ENCODE measurements at regions not wholly inside any gene's neighbourhood (a gene's known extent, or its start where the extent isn't known, plus 50 kb on each side); places are given as distances from the start of the nearest gene placed in this dataset.
A peak's percentile ranks its signal among the peaks of the same experiment; 100 is the strongest.

GRCh38 chr12:28857369-28857768 is 291.7 kb upstream of the FAR2 start:
- Histone ChIP-seq H3K9me3 (ENCODE audit: control insufficient read depth, low read depth, low read length) (no peaks in the 10 kb centered on the region), H3K27ac (ENCODE audit: low read length) (no peak overlapping the region), H3K4me3 (ENCODE audit: low read length) (no peak overlapping the region), H3K36me3 (ENCODE audit: control insufficient read depth, insufficient read depth, low read length) (no peaks in the 10 kb centered on the region), H3K4me1 (ENCODE audit: control insufficient read depth, insufficient read depth, low read length) (no peaks in the 10 kb centered on the region), H3K27me3 (ENCODE audit: control insufficient read depth, insufficient read depth, low read length) (no peaks in the 10 kb centered on the region)
- no peak for DNase-seq

GRCh38 chr12:28859551-28859950 is 289.5 kb upstream of the FAR2 start:
- no peak for DNase-seq
- Histone ChIP-seq H3K27ac (ENCODE audit: low read length) (no peak overlapping the region), H3K36me3 (ENCODE audit: control insufficient read depth, insufficient read depth, low read length) (no peaks in the 10 kb centered on the region), H3K27me3 (ENCODE audit: control insufficient read depth, insufficient read depth, low read length) (no peaks in the 10 kb centered on the region), H3K9me3 (ENCODE audit: control insufficient read depth, low read depth, low read length) (no peaks in the 10 kb centered on the region), H3K4me1 (ENCODE audit: control insufficient read depth, insufficient read depth, low read length) (no peaks in the 10 kb centered on the region), H3K4me3 (ENCODE audit: low read length) (no peak overlapping the region)
- no CpG with 5 or more reads among the region's 2 CpGs for WGBS (ENCODE audit: insufficient coverage, low lambda C conversion rate)

- Histone ChIP-seq H3K4me3 (ENCODE audit: low read length) (no peak overlapping the region), H3K27ac (ENCODE audit: low read length) (no peak overlapping the region), H3K9me3 (ENCODE audit: control insufficient read depth, low read depth, low read length) (no peaks in the 10 kb centered on the region), H3K27me3 (ENCODE audit: control insufficient read depth, insufficient read depth, low read length) (no peaks in the 10 kb centered on the region), H3K36me3 (ENCODE audit: control insufficient read depth, insufficient read depth, low read length) (no peaks in the 10 kb centered on the region), H3K4me1 (ENCODE audit: control insufficient read depth, insufficient read depth, low read length) (no peaks in the 10 kb centered on the region)
- 90% methylated on average over 4 of the region's 4 CpGs for WGBS (ENCODE audit: insufficient coverage, low lambda C conversion rate)
- no peak for DNase-seq
Observed at GRCh38 chr12:28865776-28866175, 283.3 kb upstream of the FAR2 start.

DNA sequence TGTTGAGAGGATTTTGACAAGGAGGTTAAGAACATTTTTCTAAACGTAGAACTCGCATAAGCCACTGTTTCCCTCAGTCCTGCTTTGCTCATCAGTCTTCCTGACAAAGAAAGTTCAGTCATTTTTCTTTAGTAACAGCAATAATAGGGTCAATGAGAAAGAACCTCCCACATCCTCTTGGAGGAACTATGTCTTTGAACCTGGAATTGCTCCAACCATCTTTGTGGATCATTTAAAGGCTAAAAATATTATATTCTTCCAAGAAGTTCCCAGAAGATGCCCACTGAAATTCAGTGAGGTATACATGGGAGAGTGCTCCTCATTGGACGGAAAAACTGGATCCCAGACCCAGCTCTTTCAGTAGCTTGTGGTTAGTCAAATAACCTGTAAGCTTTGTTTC is 282.8 kb upstream of the FAR2 start:
- no peak overlapping the region for H3K4me3 ChIP-seq (ENCODE audit: low read length)
- 100% methylated on average over 1 of the region's 3 CpGs for WGBS (ENCODE audit: insufficient coverage, low lambda C conversion rate)
- H3K36me3 ChIP-seq (ENCODE audit: control insufficient read depth, insufficient read depth, low read length): no peaks in the 10 kb centered on the region
- no peak overlapping the region for H3K27ac ChIP-seq (ENCODE audit: low read length)
- DNase-seq: no peak
- H3K27me3 ChIP-seq (ENCODE audit: control insufficient read depth, insufficient read depth, low read length): no peaks in the 10 kb centered on the region
- H3K9me3 ChIP-seq (ENCODE audit: control insufficient read depth, low read depth, low read length): no peaks in the 10 kb centered on the region
- no peaks in the 10 kb centered on the region for H3K4me1 ChIP-seq (ENCODE audit: control insufficient read depth, insufficient read depth, low read length)

DNA sequence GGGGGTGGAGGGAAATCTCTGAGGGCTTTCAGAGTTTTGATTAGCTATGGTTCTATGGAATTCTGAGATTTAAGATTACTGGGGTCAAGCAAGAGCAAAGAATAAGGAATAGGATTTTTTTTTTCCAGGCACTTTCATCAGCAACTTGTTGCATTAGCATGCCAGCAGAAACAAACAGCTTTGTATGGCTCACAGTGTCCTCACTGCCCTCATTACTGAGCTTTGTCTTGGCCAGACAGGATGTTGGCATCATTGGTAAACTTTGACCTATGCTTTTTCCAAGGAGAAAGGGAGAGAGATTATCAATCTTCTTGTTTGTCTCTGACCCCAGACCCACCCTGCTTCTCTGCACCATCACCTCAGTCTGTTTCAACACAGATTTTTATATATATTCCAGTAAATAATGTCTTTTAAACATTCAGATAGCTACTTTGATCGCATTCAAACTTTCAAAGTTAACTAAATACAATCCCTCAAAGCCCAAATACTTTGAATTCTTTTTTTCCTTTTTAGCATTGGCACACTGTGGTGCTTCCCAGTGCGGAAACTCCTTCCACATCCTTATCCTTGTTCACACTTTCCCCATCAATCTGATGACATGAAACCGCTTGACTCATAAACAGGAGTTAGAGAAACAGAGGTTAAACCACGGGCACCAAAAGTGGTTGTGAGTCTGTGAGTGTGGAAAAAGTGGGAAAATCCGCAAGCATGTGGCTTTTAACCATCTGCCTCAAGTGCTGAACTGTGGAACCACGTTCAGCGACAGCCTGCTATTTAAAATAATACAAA is 282.2 kb upstream of the FAR2 start:
- H3K9me3 ChIP-seq (ENCODE audit: control insufficient read depth, low read depth, low read length): no peaks in the 10 kb centered on the region
- H3K27ac ChIP-seq (ENCODE audit: low read length): no peak overlapping the region
- H3K4me1 ChIP-seq (ENCODE audit: control insufficient read depth, insufficient read depth, low read length): no peaks in the 10 kb centered on the region
- H3K27me3 ChIP-seq (ENCODE audit: control insufficient read depth, insufficient read depth, low read length): no peaks in the 10 kb centered on the region
- no peak for DNase-seq
- no peak overlapping the region for H3K4me3 ChIP-seq (ENCODE audit: low read length)
- 93% methylated on average over 3 of the region's 7 CpGs for WGBS (ENCODE audit: insufficient coverage, low lambda C conversion rate)
- H3K36me3 ChIP-seq (ENCODE audit: control insufficient read depth, insufficient read depth, low read length): no peaks in the 10 kb centered on the region

DNA sequence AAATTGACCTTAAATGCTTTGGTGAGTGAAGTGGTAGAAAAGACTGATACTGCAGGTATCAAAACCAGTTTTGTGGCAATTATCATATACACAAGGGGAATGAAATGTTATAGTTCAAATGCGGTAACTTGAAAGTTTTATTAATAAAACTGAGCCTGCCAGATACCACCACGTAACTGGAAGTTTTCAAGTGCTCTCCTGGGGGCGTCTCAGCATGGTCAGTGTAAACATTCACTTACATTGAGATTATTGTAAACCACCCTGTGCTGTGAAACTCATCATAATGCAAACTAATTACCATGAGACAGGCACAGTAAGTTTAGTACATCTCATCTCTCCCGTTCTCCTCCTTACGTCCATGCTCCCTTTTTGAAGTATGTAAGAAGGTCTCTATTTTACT is 280.7 kb upstream of the FAR2 start:
- WGBS (ENCODE audit: insufficient coverage, low lambda C conversion rate): 80% methylated on average over 1 of the region's 5 CpGs
- no peak for DNase-seq
- Histone ChIP-seq H3K9me3 (ENCODE audit: control insufficient read depth, low read depth, low read length) (no peaks in the 10 kb centered on the region), H3K36me3 (ENCODE audit: control insufficient read depth, insufficient read depth, low read length) (no peaks in the 10 kb centered on the region), H3K27me3 (ENCODE audit: control insufficient read depth, insufficient read depth, low read length) (no peaks in the 10 kb centered on the region), H3K27ac (ENCODE audit: low read length) (no peak overlapping the region), H3K4me3 (ENCODE audit: low read length) (no peak overlapping the region), H3K4me1 (ENCODE audit: control insufficient read depth, insufficient read depth, low read length) (no peaks in the 10 kb centered on the region)

GRCh38 chr12:28869197-28869596 is 279.9 kb upstream of the FAR2 start:
- no peak overlapping the region for H3K4me3 ChIP-seq (ENCODE audit: low read length)
- WGBS (ENCODE audit: insufficient coverage, low lambda C conversion rate): 77% methylated on average over 3 of the region's 4 CpGs
- H3K36me3 ChIP-seq (ENCODE audit: control insufficient read depth, insufficient read depth, low read length): no peaks in the 10 kb centered on the region
- H3K27ac ChIP-seq (ENCODE audit: low read length): no peak overlapping the region
- no peak for DNase-seq
- H3K9me3 ChIP-seq (ENCODE audit: control insufficient read depth, low read depth, low read length): no peaks in the 10 kb centered on the region
- H3K4me1 ChIP-seq (ENCODE audit: control insufficient read depth, insufficient read depth, low read length): no peaks in the 10 kb centered on the region
- no peaks in the 10 kb centered on the region for H3K27me3 ChIP-seq (ENCODE audit: control insufficient read depth, insufficient read depth, low read length)

- no CpG with 5 or more reads among the region's 3 CpGs for WGBS (ENCODE audit: insufficient coverage, low lambda C conversion rate)
- Histone ChIP-seq H3K36me3 (ENCODE audit: control insufficient read depth, insufficient read depth, low read length) (no peaks in the 10 kb centered on the region), H3K27ac (ENCODE audit: low read length) (no peak overlapping the region), H3K4me1 (ENCODE audit: control insufficient read depth, insufficient read depth, low read length) (no peaks in the 10 kb centered on the region), H3K9me3 (ENCODE audit: control insufficient read depth, low read depth, low read length) (no peaks in the 10 kb centered on the region), H3K27me3 (ENCODE audit: control insufficient read depth, insufficient read depth, low read length) (no peaks in the 10 kb centered on the region), H3K4me3 (ENCODE audit: low read length) (no peak overlapping the region)
- no peak for DNase-seq
Observed at GRCh38 chr12:28870839-28871440, 278.1 kb upstream of the FAR2 start.

DNA sequence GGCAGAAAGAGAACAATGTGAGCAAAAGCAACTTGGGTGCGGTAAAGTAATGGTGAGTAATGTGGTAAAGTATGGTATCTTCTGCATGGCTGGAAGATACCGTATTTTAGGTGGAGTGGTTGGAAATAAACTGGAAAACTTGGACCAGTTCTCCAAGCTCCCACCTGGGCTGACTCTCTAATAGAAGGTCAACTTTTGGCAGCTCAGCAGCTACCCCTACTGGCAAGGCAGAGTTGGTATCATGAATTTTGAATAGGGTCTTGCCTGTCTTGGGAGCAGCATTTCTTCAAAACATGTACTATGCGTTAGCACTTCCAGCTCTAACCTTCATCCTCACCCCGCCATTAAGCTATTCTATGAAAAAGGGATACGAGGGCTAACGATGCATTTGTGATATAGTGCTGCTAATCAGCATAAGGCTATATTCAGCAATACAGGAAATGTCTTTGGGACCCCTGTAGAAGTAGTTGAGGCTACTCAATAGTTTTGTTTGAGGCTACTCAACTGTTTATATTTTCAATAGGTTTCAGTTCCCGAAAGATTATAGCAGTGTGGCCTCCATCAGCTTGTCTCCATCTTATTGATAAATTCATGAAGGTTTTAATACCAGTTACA is 276.3 kb upstream of the FAR2 start:
- no peaks in the 10 kb centered on the region for H3K36me3 ChIP-seq (ENCODE audit: control insufficient read depth, insufficient read depth, low read length)
- no peaks in the 10 kb centered on the region for H3K4me1 ChIP-seq (ENCODE audit: control insufficient read depth, insufficient read depth, low read length)
- no peak overlapping the region for H3K27ac ChIP-seq (ENCODE audit: low read length)
- peak; percentile 8 to 14 for DNase-seq
- no peak overlapping the region for H3K4me3 ChIP-seq (ENCODE audit: low read length)
- H3K27me3 ChIP-seq (ENCODE audit: control insufficient read depth, insufficient read depth, low read length): no peaks in the 10 kb centered on the region
- WGBS (ENCODE audit: insufficient coverage, low lambda C conversion rate): 33% methylated on average over 1 of the region's 7 CpGs
- no peaks in the 10 kb centered on the region for H3K9me3 ChIP-seq (ENCODE audit: control insufficient read depth, low read depth, low read length)

- 83% methylated on average over 1 of the region's 3 CpGs for WGBS (ENCODE audit: insufficient coverage, low lambda C conversion rate)
- Histone ChIP-seq H3K27me3 (ENCODE audit: control insufficient read depth, insufficient read depth, low read length) (no peaks in the 10 kb centered on the region), H3K4me1 (ENCODE audit: control insufficient read depth, insufficient read depth, low read length) (no peaks in the 10 kb centered on the region), H3K27ac (ENCODE audit: low read length) (no peak overlapping the region), H3K9me3 (ENCODE audit: control insufficient read depth, low read depth, low read length) (no peaks in the 10 kb centered on the region), H3K36me3 (ENCODE audit: control insufficient read depth, insufficient read depth, low read length) (no peaks in the 10 kb centered on the region), H3K4me3 (ENCODE audit: low read length) (no peak overlapping the region)
- no peak for DNase-seq
Observed at GRCh38 chr12:28874758-28875157, 274.3 kb upstream of the FAR2 start.

Data from large intestine (tissue), 3 donors.